ENCODE measurements at regions not wholly inside any gene's neighbourhood (a gene's known extent, or its start where the extent isn't known, plus 50 kb on each side); places are given as distances from the start of the nearest gene placed in this dataset.
A peak's percentile ranks its signal among the peaks of the same experiment; 100 is the strongest.
"Not testable (repeated sequence)": the region's sequence is repeated elsewhere in the genome, so short reads cannot be mapped to it uniquely, and the experiment has no call there.

- DNase-seq, result no peak
Observed at GRCh38 chr7:13737563-13737962, 251.9 kb downstream of the ETV1 start.

GRCh38 chr7:13742126-13742525 lies 247.3 kb downstream of the ETV1 start:
- DNase-seq, result no peak

GRCh38 chr7:13742811-13743210 lies 246.7 kb downstream of the ETV1 start:
- DNase-seq, result no peak

- no peak for DNase-seq
Observed at GRCh38 chr7:13743226-13743625, 246.2 kb downstream of the ETV1 start.

GRCh38 chr7:13745530-13745929 lies 243.9 kb downstream of the ETV1 start:
- no peak for DNase-seq

GRCh38 chr7:13748998-13749397 lies 240.5 kb downstream of the ETV1 start:
- DNase-seq, result no peak

- DNase-seq, result no peak
Observed at GRCh38 chr7:13749636-13750035, 239.8 kb downstream of the ETV1 start.

- DNase-seq, result peak; percentile 19
Observed at GRCh38 chr7:13751766-13752165, 237.7 kb downstream of the ETV1 start.

- DNase-seq, result no peak
Observed at GRCh38 chr7:13757841-13758240, 231.6 kb downstream of the ETV1 start.

- not testable (repeated sequence) for DNase-seq
Observed at GRCh38 chr7:13765853-13766252, 223.6 kb downstream of the ETV1 start.

- DNase-seq, result no peak
Observed at GRCh38 chr7:13770305-13770704, 219.2 kb downstream of the ETV1 start.

- DNase-seq, result no peak
Observed at GRCh38 chr7:13774976-13775375, 214.5 kb downstream of the ETV1 start.

- DNase-seq, result no peak
Observed at GRCh38 chr7:13777242-13777641, 212.2 kb downstream of the ETV1 start.

GRCh38 chr7:13778967-13779366 lies 210.5 kb downstream of the ETV1 start:
- no peak for DNase-seq

- DNase-seq, result no peak
Observed at GRCh38 chr7:13790611-13791010, 198.9 kb downstream of the ETV1 start.

GRCh38 chr7:13792208-13792607 lies 197.3 kb downstream of the ETV1 start:
- no peak for DNase-seq

- no peak for DNase-seq
Observed at GRCh38 chr7:13793926-13794325, 195.5 kb downstream of the ETV1 start.

GRCh38 chr7:13794581-13794980 lies 194.9 kb downstream of the ETV1 start:
- no peak for DNase-seq

GRCh38 chr7:13797545-13797944 lies 191.9 kb downstream of the ETV1 start:
- DNase-seq, result no peak

- DNase-seq, result peak; percentile 11
Observed at GRCh38 chr7:13800694-13801448, 188.6 kb downstream of the ETV1 start.

- DNase-seq, result no peak
Observed at GRCh38 chr7:13801669-13802068, 187.8 kb downstream of the ETV1 start.

- no peak for DNase-seq
Observed at GRCh38 chr7:13802651-13803050, 186.8 kb downstream of the ETV1 start.

GRCh38 chr7:13803134-13803533 lies 186.3 kb downstream of the ETV1 start:
- DNase-seq, result no peak

- DNase-seq, result not testable (repeated sequence)
Observed at GRCh38 chr7:13806089-13806867, 183.2 kb downstream of the ETV1 start.

Measured in hindlimb muscle (tissue), 1 donor.